ENCODE measurements at regions not wholly inside any gene's neighbourhood (a gene's known extent, or its start where the extent isn't known, plus 50 kb on each side); places are given as distances from the start of the nearest gene placed in this dataset.

GRCh38 chr6:93919365-93919764, 500.0 kb upstream of the EPHA7 start:
- Histone ChIP-seq H3K4me1 (ENCODE audit: control insufficient read depth in 3 of 3, insufficient read depth in 3 of 3, low read length in 3 of 3) (no peaks in the 10 kb centered on the region), H3K9me3 (ENCODE audit: control insufficient read depth in 3 of 3, low read length in 3 of 3) (no peaks in the 10 kb centered on the region), H3K9ac (ENCODE audit: low read depth in 1 of 3, low read length in 3 of 3) (no peak overlapping the region), H3K36me3 (ENCODE audit: control insufficient read depth in 3 of 3, insufficient read depth in 3 of 3, low read length in 3 of 3) (no peaks in the 10 kb centered on the region), H3K27me3 (ENCODE audit: control insufficient read depth in 3 of 3, insufficient read depth in 3 of 3, low read length in 3 of 3) (no peaks in the 10 kb centered on the region), H3K27ac (ENCODE audit: low read depth, low read length) (no peak overlapping the region), H3K4me3 (ENCODE audit: low read length in 3 of 3) (no peak overlapping the region)

- no peak overlapping the region for H3K4me3 ChIP-seq (ENCODE audit: low read length in 3 of 3)
- H3K4me1 ChIP-seq (ENCODE audit: control insufficient read depth in 3 of 3, insufficient read depth in 3 of 3, low read length in 3 of 3), result no peaks in the 10 kb centered on the region
- H3K36me3 ChIP-seq (ENCODE audit: control insufficient read depth in 3 of 3, insufficient read depth in 3 of 3, low read length in 3 of 3), result no peaks in the 10 kb centered on the region
- H3K27me3 ChIP-seq (ENCODE audit: control insufficient read depth in 3 of 3, insufficient read depth in 3 of 3, low read length in 3 of 3), result no peaks in the 10 kb centered on the region
- H3K27ac ChIP-seq (ENCODE audit: low read depth, low read length), result no peak overlapping the region
- H3K9ac ChIP-seq (ENCODE audit: low read depth in 1 of 3, low read length in 3 of 3), result no peak overlapping the region
- no peaks in the 10 kb centered on the region for H3K9me3 ChIP-seq (ENCODE audit: control insufficient read depth in 3 of 3, low read length in 3 of 3)
Observed at GRCh38 chr6:93918258-93918657, 498.9 kb upstream of the EPHA7 start.

- H3K4me1 ChIP-seq (ENCODE audit: control insufficient read depth in 3 of 3, insufficient read depth in 3 of 3, low read length in 3 of 3), result no peaks in the 10 kb centered on the region
- no peak overlapping the region for H3K9ac ChIP-seq (ENCODE audit: low read depth in 1 of 3, low read length in 3 of 3)
- H3K4me3 ChIP-seq (ENCODE audit: low read length in 3 of 3), result no peak overlapping the region
- no peaks in the 10 kb centered on the region for H3K36me3 ChIP-seq (ENCODE audit: control insufficient read depth in 3 of 3, insufficient read depth in 3 of 3, low read length in 3 of 3)
- no peaks in the 10 kb centered on the region for H3K9me3 ChIP-seq (ENCODE audit: control insufficient read depth in 3 of 3, low read length in 3 of 3)
- no peak overlapping the region for H3K27ac ChIP-seq (ENCODE audit: low read depth, low read length)
- no peaks in the 10 kb centered on the region for H3K27me3 ChIP-seq (ENCODE audit: control insufficient read depth in 3 of 3, insufficient read depth in 3 of 3, low read length in 3 of 3)
Observed at GRCh38 chr6:93917216-93917615, 497.9 kb upstream of the EPHA7 start.

GRCh38 chr6:93916716-93917115, 497.4 kb upstream of the EPHA7 start:
- H3K9ac ChIP-seq (ENCODE audit: low read depth in 1 of 3, low read length in 3 of 3), result no peak overlapping the region
- no peaks in the 10 kb centered on the region for H3K4me1 ChIP-seq (ENCODE audit: control insufficient read depth in 3 of 3, insufficient read depth in 3 of 3, low read length in 3 of 3)
- no peaks in the 10 kb centered on the region for H3K9me3 ChIP-seq (ENCODE audit: control insufficient read depth in 3 of 3, low read length in 3 of 3)
- H3K4me3 ChIP-seq (ENCODE audit: low read length in 3 of 3), result no peak overlapping the region
- H3K36me3 ChIP-seq (ENCODE audit: control insufficient read depth in 3 of 3, insufficient read depth in 3 of 3, low read length in 3 of 3), result no peaks in the 10 kb centered on the region
- no peak overlapping the region for H3K27ac ChIP-seq (ENCODE audit: low read depth, low read length)
- H3K27me3 ChIP-seq (ENCODE audit: control insufficient read depth in 3 of 3, insufficient read depth in 3 of 3, low read length in 3 of 3), result no peaks in the 10 kb centered on the region

GRCh38 chr6:93915961-93916360, 496.6 kb upstream of the EPHA7 start:
- Histone ChIP-seq H3K36me3 (ENCODE audit: control insufficient read depth in 3 of 3, insufficient read depth in 3 of 3, low read length in 3 of 3) (no peaks in the 10 kb centered on the region), H3K4me3 (ENCODE audit: low read length in 3 of 3) (no peak overlapping the region), H3K9me3 (ENCODE audit: control insufficient read depth in 3 of 3, low read length in 3 of 3) (no peaks in the 10 kb centered on the region), H3K27me3 (ENCODE audit: control insufficient read depth in 3 of 3, insufficient read depth in 3 of 3, low read length in 3 of 3) (no peaks in the 10 kb centered on the region), H3K9ac (ENCODE audit: low read depth in 1 of 3, low read length in 3 of 3) (no peak overlapping the region), H3K4me1 (ENCODE audit: control insufficient read depth in 3 of 3, insufficient read depth in 3 of 3, low read length in 3 of 3) (no peaks in the 10 kb centered on the region), H3K27ac (ENCODE audit: low read depth, low read length) (no peak overlapping the region)

GRCh38 chr6:93902517-93902916, 483.2 kb upstream of the EPHA7 start:
- Histone ChIP-seq H3K4me3 (ENCODE audit: low read length in 3 of 3) (no peak overlapping the region), H3K36me3 (ENCODE audit: control insufficient read depth in 3 of 3, insufficient read depth in 3 of 3, low read length in 3 of 3) (no peaks in the 10 kb centered on the region), H3K27ac (ENCODE audit: low read depth, low read length) (no peak overlapping the region), H3K9ac (ENCODE audit: low read depth in 1 of 3, low read length in 3 of 3) (no peak overlapping the region), H3K9me3 (ENCODE audit: control insufficient read depth in 3 of 3, low read length in 3 of 3) (no peaks in the 10 kb centered on the region), H3K27me3 (ENCODE audit: control insufficient read depth in 3 of 3, insufficient read depth in 3 of 3, low read length in 3 of 3) (no peaks in the 10 kb centered on the region), H3K4me1 (ENCODE audit: control insufficient read depth in 3 of 3, insufficient read depth in 3 of 3, low read length in 3 of 3) (no peaks in the 10 kb centered on the region)

GRCh38 chr6:93900142-93900541, 480.8 kb upstream of the EPHA7 start:
- Histone ChIP-seq H3K4me3 (ENCODE audit: low read length in 3 of 3) (no peak overlapping the region), H3K4me1 (ENCODE audit: control insufficient read depth in 3 of 3, insufficient read depth in 3 of 3, low read length in 3 of 3) (no peaks in the 10 kb centered on the region), H3K27me3 (ENCODE audit: control insufficient read depth in 3 of 3, insufficient read depth in 3 of 3, low read length in 3 of 3) (no peaks in the 10 kb centered on the region), H3K27ac (ENCODE audit: low read depth, low read length) (no peak overlapping the region), H3K36me3 (ENCODE audit: control insufficient read depth in 3 of 3, insufficient read depth in 3 of 3, low read length in 3 of 3) (no peaks in the 10 kb centered on the region), H3K9me3 (ENCODE audit: control insufficient read depth in 3 of 3, low read length in 3 of 3) (no peaks in the 10 kb centered on the region), H3K9ac (ENCODE audit: low read depth in 1 of 3, low read length in 3 of 3) (no peak overlapping the region)

GRCh38 chr6:93896081-93896480, 476.7 kb upstream of the EPHA7 start:
- H3K4me1 ChIP-seq (ENCODE audit: control insufficient read depth in 3 of 3, insufficient read depth in 3 of 3, low read length in 3 of 3), result no peaks in the 10 kb centered on the region
- H3K9ac ChIP-seq (ENCODE audit: low read depth in 1 of 3, low read length in 3 of 3), result no peak overlapping the region
- no peaks in the 10 kb centered on the region for H3K36me3 ChIP-seq (ENCODE audit: control insufficient read depth in 3 of 3, insufficient read depth in 3 of 3, low read length in 3 of 3)
- no peak overlapping the region for H3K4me3 ChIP-seq (ENCODE audit: low read length in 3 of 3)
- no peaks in the 10 kb centered on the region for H3K27me3 ChIP-seq (ENCODE audit: control insufficient read depth in 3 of 3, insufficient read depth in 3 of 3, low read length in 3 of 3)
- no peaks in the 10 kb centered on the region for H3K9me3 ChIP-seq (ENCODE audit: control insufficient read depth in 3 of 3, low read length in 3 of 3)
- no peak overlapping the region for H3K27ac ChIP-seq (ENCODE audit: low read depth, low read length)

- Histone ChIP-seq H3K36me3 (ENCODE audit: control insufficient read depth in 3 of 3, insufficient read depth in 3 of 3, low read length in 3 of 3) (no peaks in the 10 kb centered on the region), H3K9me3 (ENCODE audit: control insufficient read depth in 3 of 3, low read length in 3 of 3) (no peaks in the 10 kb centered on the region), H3K4me1 (ENCODE audit: control insufficient read depth in 3 of 3, insufficient read depth in 3 of 3, low read length in 3 of 3) (no peaks in the 10 kb centered on the region), H3K9ac (ENCODE audit: low read depth in 1 of 3, low read length in 3 of 3) (no peak overlapping the region), H3K4me3 (ENCODE audit: low read length in 3 of 3) (no peak overlapping the region), H3K27me3 (ENCODE audit: control insufficient read depth in 3 of 3, insufficient read depth in 3 of 3, low read length in 3 of 3) (no peaks in the 10 kb centered on the region), H3K27ac (ENCODE audit: low read depth, low read length) (no peak overlapping the region)
Observed at GRCh38 chr6:93894521-93894920, 475.2 kb upstream of the EPHA7 start.

GRCh38 chr6:93889713-93890112, 470.4 kb upstream of the EPHA7 start:
- no peak overlapping the region for H3K4me3 ChIP-seq (ENCODE audit: low read length in 3 of 3)
- H3K9ac ChIP-seq (ENCODE audit: low read depth in 1 of 3, low read length in 3 of 3), result no peak overlapping the region
- no peak overlapping the region for H3K27ac ChIP-seq (ENCODE audit: low read depth, low read length)
- no peaks in the 10 kb centered on the region for H3K36me3 ChIP-seq (ENCODE audit: control insufficient read depth in 3 of 3, insufficient read depth in 3 of 3, low read length in 3 of 3)
- H3K9me3 ChIP-seq (ENCODE audit: control insufficient read depth in 3 of 3, low read length in 3 of 3), result no peaks in the 10 kb centered on the region
- H3K4me1 ChIP-seq (ENCODE audit: control insufficient read depth in 3 of 3, insufficient read depth in 3 of 3, low read length in 3 of 3), result no peaks in the 10 kb centered on the region
- no peaks in the 10 kb centered on the region for H3K27me3 ChIP-seq (ENCODE audit: control insufficient read depth in 3 of 3, insufficient read depth in 3 of 3, low read length in 3 of 3)

GRCh38 chr6:93886416-93886815, 467.1 kb upstream of the EPHA7 start:
- no peak overlapping the region for H3K27ac ChIP-seq (ENCODE audit: low read depth, low read length)
- H3K9me3 ChIP-seq (ENCODE audit: control insufficient read depth in 3 of 3, low read length in 3 of 3), result no peaks in the 10 kb centered on the region
- no peaks in the 10 kb centered on the region for H3K4me1 ChIP-seq (ENCODE audit: control insufficient read depth in 3 of 3, insufficient read depth in 3 of 3, low read length in 3 of 3)
- H3K4me3 ChIP-seq (ENCODE audit: low read length in 3 of 3), result no peak overlapping the region
- no peaks in the 10 kb centered on the region for H3K27me3 ChIP-seq (ENCODE audit: control insufficient read depth in 3 of 3, insufficient read depth in 3 of 3, low read length in 3 of 3)
- H3K9ac ChIP-seq (ENCODE audit: low read depth in 1 of 3, low read length in 3 of 3), result no peak overlapping the region
- H3K36me3 ChIP-seq (ENCODE audit: control insufficient read depth in 3 of 3, insufficient read depth in 3 of 3, low read length in 3 of 3), result no peaks in the 10 kb centered on the region
